ENCODE measurements at regions not wholly inside any gene's neighbourhood (a gene's known extent, or its start where the extent isn't known, plus 50 kb on each side); places are given as distances from the start of the nearest gene placed in this dataset.

GRCh38 chr3:176916777-176917176 is 280.5 kb downstream of the TBL1XR1 start:
- no peak overlapping the region for H3K4me3 ChIP-seq (ENCODE audit: low read depth, low read length)
- no peak for TF ChIP-seq CTCF (IDR thresholded peaks at IDR 0.05; ENCODE audit: low read depth, low read length, missing control alignments)
- no peak for DNase-seq (ENCODE audit: low read depth)

- DNase-seq (ENCODE audit: low read depth) = no peak
- no peak for TF ChIP-seq CTCF (IDR thresholded peaks at IDR 0.05; ENCODE audit: low read depth, low read length, missing control alignments)
- H3K4me3 ChIP-seq (ENCODE audit: low read depth, low read length) = no peak overlapping the region
These were observed 282.5 kb downstream of the TBL1XR1 start for GRCh38 chr3:176914764-176915163.

- H3K4me3 ChIP-seq (ENCODE audit: low read depth, low read length) = no peak overlapping the region
- no peak for TF ChIP-seq CTCF (IDR thresholded peaks at IDR 0.05; ENCODE audit: low read depth, low read length, missing control alignments)
- no peak for DNase-seq (ENCODE audit: low read depth)
These were observed 285.7 kb downstream of the TBL1XR1 start for GRCh38 chr3:176911579-176911978.

- H3K4me3 ChIP-seq (ENCODE audit: low read depth, low read length) = no peak overlapping the region
- DNase-seq (ENCODE audit: low read depth) = no peak
- TF ChIP-seq CTCF (IDR thresholded peaks at IDR 0.05; ENCODE audit: low read depth, low read length, missing control alignments) = no peak
These were observed 288.2 kb downstream of the TBL1XR1 start for GRCh38 chr3:176909044-176909443.

GRCh38 chr3:176906046-176906905 is 291.0 kb downstream of the TBL1XR1 start:
- DNase-seq (ENCODE audit: low read depth) = no peak
- no peak overlapping the region for H3K4me3 ChIP-seq (ENCODE audit: low read depth, low read length)
- TF ChIP-seq CTCF (IDR thresholded peaks at IDR 0.05; ENCODE audit: low read depth, low read length, missing control alignments) = no peak

- no peak overlapping the region for H3K4me3 ChIP-seq (ENCODE audit: low read depth, low read length)
- no peak for DNase-seq (ENCODE audit: low read depth)
- TF ChIP-seq CTCF (IDR thresholded peaks at IDR 0.05; ENCODE audit: low read depth, low read length, missing control alignments) = no peak
These were observed 292.0 kb downstream of the TBL1XR1 start for GRCh38 chr3:176905331-176905730.

- DNase-seq (ENCODE audit: low read depth) = no peak
- TF ChIP-seq CTCF (IDR thresholded peaks at IDR 0.05; ENCODE audit: low read depth, low read length, missing control alignments) = no peak
- H3K4me3 ChIP-seq (ENCODE audit: low read depth, low read length) = no peak overlapping the region
These were observed 292.8 kb downstream of the TBL1XR1 start for GRCh38 chr3:176904506-176904905.

All from GM12864 (cell line).